HG03342 (cell line): ENCODE measurements at regions not wholly inside any gene's neighbourhood (a gene's known extent, or its start where the extent isn't known, plus 50 kb on each side); places are given as distances from the start of the nearest gene placed in this dataset.

Experiments used
- ATAC-seq: cut with Tn5 transposase; IDR thresholded peaks from one replicate; pipeline ENCODE4 v1.9.1; 2021; ENCODE audit warnings: mild to moderate bottlenecking, moderate library complexity; ENCODE audit not compliant: unreplicated experiment

DNA sequence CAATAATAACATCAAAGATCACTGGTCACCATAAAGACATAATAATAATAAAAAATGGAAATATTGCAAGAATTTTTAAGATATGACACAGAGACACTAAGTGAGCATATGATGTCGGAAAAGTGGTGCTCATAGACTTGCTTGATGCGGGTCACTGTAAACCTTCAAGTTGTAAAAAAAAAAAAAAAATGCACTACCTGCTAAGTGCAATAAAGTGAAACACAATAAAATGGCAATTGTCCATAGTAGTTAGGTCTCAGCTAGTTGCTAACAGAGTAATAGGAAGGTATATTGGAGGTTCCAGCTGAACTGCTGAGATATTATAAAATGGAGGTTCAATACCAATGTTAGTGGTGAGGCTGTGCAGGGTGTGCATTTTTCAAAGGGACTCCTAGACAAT is 146.6 kb upstream of the MRPS22 start:
- ATAC-seq, result no peak

DNA sequence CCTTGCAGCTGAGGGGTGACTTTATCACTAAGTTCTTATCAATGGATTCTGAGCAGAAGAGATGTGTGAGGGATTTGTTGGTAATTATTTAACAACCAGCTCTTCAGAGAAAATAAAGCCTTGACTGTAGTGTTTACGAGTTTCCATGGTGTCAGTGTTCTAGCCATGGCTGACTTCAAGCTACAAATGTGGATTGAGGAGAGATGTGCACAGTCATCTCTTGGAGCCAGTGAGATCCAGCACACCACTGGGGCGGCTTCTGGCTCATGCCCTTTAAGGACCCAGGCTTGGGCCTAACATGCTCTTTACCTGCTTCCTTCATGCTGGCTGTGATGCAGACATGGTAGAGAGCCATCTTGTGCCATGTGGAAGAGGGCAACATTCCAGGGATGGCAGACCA is 145.6 kb upstream of the MRPS22 start:
- no peak for ATAC-seq

DNA sequence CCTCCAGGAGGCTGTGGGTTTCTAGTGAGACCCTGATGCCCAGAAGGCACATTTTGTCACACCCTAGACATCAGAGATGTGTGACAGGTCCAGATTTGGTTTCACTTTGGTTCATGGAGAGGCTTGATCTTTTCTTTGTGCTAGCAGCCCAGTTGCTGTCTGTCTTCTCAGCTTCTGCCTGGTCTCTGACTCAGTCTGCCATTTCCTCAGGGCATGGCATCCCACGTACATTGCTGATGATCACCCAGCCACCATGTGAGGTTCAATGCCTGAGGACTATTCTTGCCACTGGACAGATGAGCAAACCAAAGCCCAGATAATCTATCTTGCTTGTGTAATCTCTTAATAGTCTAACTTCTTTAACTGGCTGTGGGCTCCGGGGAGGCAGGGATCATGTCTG is 144.9 kb upstream of the MRPS22 start:
- ATAC-seq, result no peak

DNA sequence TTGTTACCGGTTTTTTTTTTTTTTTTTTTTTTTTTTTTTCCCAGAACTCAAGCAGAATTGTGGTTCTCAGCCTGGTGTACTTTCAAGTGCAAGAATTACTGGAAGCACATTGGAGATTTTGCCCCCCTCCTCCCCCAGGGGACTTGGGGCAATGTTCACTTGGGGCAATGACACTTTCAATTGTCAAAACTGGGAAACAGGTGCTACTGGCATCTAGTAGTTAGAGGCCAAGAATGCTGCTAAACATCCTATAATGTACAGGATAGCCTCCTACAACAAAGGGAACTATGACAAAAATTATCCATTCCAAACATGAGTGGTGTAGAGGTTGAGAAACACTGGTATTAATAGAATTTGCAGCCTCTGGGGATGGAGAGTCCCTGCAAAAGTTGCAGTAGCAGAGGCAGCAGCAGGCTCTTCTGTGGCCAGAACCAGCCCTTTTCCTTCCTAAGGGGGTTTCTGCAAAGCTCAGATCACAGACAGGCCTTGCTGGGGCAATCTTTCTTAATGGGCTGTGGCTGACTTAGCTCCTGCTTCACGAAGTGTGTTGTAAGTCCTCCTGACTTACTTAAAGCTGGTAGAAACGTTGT is 144.3 kb upstream of the MRPS22 start:
- no peak for ATAC-seq

DNA sequence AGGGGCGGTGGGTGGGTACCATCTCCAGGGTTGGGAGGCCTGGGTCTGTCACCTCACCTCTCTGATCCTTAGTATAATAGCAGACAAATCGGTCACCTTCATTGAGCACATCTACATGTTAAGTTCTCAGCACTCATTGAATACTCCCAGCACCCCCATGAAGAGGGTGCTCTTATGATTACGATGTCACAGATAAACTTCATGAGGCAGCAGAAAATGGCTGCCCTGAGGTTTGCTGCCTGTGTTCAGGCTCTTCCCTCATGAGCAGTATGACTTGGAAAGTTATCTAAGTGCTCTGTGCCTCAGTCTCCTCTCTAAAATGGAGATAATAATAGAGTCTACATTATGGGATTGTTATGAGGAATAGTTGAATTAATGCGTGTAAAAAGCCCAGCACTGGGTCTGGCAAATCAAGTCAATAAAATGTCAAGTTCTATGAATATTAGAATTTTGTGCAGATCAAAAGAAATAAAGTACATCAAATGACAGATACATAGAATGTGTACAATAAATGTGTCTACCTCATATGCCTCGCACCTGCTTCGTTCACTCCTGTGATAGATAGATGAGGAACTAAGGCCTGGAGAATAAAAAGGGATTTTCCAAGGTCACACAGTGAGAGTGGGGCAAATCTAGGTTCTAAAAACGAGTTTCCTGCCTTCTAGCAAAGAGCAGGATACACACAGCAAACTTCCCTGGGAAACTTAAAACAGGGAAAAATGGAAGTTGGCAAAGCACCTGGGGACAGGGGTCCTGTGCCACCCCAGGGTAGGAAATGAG is 142.2 kb upstream of the MRPS22 start:
- ATAC-seq, result no peak

DNA sequence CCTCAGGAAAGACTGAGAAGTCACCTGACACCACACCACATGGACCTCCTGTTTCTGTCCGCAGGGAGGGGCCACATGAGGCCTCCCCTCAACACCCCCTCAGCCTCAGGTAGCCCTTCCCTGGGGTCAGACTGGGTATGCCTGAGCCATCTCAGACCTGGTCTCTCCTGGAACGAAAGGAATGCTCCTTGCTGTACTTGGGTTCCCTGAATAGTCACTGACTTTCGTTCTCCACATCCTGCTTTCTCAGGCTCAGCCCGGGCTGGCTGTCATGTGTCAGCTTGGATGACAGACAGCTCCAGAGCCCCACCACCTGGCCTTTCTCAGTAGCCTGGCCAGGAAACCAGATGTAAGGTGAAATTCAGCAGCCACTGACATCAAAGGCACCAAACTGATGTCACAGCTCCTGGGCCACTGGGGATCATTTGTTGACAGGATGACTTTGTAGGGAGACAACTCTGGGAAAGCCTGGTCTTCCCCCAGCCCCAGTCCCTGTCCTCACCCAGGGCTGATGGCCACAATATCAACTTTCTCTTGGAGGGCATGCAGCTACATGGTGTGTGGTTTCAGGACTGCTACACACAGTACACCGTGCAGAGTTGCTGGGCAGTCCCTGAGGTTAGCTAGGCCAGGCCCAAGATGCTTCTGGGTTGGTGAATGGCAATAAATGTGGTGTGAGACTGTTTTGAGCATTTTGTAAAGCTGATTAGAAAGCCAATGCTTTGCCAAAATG is 141.4 kb upstream of the MRPS22 start:
- ATAC-seq, result no peak

DNA sequence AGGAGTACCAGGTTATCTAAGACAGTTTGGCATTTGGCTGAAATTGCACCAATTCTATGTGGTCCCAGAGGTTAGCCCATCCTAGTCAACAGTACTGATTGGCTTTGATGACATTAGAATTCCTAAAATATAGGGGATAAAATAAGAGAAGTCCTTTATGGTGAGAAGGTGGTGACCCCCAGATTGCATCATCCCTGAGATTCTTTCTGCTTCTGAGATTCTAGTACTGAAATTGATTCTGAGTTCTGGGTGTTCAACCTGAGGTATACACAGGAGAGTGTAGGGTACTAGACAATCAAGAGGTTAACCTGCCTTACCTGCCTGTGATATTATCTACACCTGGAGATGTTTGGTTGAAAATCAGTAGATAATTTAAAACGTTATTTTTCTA is 140.9 kb upstream of the MRPS22 start:
- no peak for ATAC-seq

DNA sequence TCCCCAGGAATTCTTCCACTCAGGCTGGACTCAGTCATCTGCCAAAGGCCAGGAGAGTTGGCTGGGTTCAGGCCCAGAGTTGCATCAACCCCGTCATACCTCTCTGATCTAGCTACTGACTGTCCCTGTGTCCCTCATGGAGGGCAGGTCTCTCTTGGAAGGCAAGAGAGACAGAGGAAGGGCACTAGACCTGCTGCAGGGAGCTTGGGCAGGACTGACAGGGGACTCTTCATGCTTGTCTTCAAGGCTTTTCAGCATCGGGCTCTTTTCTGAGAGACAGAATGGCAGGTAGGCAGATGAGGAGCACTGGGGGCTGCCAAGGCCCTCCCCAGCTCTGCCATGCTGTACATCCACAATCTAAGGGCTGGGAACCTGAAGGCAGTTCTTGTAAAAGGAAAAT is 140.1 kb upstream of the MRPS22 start:
- no peak for ATAC-seq

DNA sequence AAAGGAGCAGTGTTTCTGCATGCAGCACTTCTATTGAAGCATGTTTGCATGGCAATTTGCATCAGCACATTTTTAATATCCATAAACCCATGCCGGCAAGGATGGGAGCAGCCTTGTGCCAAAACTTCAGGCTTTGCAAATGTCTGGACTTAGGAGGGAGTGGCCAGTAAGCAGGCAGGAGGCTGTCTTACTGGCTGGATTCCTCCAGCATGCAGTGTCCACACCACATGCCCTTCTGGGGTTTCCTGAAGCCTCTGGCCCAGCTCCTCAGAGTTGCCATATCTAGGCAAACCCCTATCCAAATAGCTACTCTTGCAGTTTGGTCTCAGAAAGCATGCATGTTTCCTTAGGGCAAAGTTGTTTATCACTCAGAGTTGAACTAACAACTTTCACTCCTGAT is 139.1 kb upstream of the MRPS22 start:
- ATAC-seq, result no peak

DNA sequence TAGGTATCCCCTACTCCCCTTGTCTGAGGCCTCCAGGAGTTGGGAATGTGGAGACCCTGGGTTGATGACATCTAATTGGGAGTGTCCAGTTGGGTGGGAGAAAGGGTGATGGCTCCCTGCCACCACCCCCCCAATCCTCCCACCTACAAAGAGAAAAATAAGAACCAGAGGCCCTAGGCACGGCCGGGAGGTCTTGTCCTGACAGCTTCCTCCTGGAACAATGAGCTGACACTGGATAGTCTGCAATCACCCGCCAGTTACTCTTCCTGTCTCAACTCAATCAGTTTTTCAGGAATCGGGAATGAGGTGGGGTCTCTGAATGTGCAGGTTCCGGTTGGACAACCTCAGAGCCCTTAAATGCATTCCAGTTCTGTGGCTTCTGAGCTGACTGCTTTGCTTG is 129.9 kb upstream of the MRPS22 start:
- no peak for ATAC-seq

DNA sequence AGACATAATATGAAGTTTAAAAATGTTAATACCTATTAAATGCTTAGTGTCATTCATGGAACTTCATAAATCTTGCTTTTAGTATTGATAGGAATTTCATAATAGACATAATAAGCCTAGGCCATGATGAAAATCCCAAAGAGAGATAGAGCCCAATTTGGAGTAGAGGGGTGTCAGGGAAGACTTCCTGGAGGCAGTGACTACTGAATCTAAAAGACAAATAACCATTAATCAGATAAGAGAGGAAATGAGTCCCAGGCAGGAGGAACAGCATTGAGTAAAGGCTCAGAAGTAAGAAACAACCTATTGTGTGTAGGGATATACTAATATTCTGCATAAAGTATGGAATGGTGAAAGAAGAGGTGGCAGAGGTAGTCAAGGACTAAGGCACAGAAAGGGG is 126.9 kb upstream of the MRPS22 start:
- no peak for ATAC-seq

DNA sequence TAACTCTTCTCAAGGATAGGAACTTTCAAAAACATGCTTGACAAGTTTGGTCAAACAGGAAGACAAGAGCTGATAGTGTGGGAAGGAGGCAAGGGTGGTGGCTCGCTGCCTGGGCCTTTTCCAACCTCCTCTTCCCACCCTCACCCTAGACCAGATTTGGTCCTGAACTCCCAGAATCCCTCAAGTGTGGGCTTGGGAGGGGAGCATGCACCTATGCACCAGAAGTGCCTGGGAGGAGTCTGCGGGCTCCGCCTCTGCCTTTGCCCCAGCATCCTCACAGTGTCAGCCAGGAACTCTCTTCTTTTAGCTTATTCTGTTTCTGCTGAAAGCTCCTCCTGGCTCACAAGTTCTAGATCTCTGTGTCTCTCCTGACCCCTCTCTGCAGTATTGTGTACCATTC is 126.2 kb upstream of the MRPS22 start:
- no peak for ATAC-seq

DNA sequence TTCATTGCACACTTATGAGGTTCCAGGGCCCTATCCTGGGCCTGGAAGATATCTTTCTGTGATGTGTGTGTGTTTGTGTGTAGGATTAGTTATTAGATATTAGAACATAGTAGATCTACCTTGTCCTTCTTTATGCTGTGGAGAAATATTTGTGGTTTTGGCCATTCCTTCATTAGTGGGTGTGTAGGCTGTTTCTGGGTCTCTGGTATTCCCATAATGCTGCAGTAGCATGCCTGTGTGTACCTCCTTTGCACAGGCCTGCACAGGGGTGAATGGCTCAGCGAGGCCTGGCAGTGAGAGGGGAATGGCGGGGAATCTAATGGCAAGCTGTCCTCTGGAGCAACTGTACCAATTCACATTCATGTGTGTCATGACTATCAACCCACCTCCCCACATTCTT is 125.8 kb upstream of the MRPS22 start:
- ATAC-seq, result no peak

DNA sequence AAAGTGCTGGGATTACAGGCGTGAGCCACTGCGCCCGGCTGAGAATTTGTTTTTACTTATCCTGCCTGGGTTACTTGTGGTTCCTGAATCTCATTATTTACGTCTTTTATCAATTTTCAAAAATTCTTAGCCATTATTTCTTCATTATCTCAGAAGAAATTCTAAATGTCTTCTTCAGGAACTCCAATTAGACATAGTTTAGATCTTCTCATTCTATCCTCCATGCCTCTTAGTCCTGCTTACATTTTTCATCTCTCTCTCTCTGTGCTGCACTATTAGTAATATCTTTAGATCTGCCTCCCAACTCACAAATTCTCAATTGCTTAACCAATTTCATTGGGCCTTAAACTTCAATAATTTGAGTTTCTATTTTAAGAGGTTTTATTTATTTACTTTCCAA is 124.4 kb upstream of the MRPS22 start:
- ATAC-seq, result no peak

DNA sequence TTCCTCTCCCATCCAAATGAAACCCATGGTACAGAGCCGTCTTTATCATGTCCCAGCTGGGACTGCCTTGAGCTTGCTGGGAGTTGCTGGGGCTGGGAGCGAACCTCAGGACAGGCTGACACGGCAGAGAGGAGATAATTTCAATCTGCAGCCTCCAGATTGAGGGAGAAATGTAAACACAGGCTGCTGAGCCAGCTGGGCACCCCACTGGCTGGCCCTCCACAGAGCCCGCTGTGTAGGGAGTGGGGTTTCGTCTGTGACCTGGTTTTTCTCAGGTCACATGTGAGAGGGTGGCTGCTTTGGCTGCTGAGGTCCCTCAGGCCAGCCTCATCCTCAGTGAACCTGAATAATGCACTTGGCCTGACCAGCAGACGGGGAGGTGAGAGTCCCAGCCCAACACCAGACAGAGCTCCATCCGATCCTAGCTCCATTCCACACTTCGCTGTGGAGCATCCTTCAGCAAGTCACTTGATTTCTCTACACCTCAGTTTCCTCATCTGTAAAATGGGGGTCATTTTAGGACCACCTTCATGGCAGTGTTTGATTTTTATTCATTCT is 121.6 kb upstream of the MRPS22 start:
- no peak for ATAC-seq

DNA sequence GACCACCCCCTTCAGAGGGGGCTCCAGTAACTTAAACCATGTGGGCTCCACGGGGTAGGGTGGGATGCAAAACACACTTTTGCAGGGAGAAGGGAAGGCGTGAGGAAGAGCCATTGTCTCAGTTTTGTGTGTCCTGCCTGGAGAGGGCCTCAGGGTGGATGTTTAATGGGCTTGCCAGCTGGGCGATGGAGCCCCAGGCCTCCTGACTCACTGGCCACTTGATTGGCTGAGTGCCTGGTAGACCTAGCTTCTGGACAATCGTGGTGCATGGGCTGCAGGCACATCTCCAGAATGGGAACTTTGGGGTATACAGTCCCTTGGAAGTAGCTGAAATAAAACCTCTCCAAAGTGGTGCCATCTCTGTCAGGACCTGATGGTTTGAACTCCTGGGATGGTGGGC is 118.3 kb upstream of the MRPS22 start:
- ATAC-seq, result no peak

DNA sequence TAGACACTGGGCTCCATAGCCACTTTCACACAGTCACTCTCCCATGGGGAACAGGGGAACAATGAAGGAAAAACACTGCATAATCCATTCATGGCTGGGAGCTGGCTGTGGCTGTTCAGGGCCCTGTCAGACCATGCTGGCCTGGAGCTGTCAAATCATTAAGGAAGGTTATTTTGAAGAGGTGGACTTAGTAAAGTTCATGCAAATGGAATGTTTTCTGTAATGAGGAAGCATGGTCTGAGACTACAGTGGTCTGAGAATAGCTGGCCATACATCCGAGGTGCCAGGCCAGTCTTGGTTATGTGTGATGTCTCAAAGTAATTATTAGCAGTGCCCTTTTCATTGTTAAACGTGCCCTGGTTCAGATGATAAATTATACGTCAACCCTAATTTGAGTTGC is 117.1 kb upstream of the MRPS22 start:
- ATAC-seq, result no peak

DNA sequence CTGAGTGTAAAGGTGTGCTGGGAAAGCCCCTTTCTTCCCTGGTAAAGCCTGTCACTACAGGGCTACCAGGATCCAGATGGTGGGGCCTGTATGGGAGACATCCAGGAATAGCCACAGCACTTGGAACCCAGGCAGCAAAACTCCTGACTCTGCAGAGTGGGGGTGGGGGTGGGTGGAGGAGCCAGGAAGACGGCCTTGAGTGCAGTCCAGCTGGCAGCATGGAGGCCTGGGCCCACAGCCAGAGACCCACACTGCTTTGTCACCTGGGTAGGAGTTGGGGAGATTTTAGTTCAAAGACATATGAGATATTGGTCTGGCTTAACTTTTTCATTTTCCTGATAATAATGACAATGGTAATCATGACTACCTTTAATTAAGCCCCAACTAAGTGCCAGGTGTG is 116.7 kb upstream of the MRPS22 start:
- no peak for ATAC-seq

DNA sequence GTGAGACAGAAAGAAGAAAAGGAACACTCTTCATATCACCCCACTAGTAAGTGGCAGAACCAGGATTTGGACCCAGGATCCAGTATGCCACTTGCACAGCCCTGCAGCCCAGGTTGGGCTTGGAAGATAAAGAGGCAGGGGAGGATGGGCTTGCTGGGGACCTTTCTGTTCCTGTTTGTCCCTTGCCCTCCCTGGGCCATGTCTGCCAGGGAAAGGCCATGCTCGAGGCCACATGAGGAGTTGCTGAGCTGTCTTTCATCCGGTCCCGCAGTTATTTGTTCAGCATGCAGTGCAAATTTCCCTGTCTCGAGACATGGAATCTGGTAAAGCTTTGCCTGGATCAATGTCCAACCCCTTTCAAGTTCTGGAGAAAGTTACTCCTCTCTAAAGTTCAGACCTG is 116.0 kb upstream of the MRPS22 start:
- ATAC-seq, result no peak

DNA sequence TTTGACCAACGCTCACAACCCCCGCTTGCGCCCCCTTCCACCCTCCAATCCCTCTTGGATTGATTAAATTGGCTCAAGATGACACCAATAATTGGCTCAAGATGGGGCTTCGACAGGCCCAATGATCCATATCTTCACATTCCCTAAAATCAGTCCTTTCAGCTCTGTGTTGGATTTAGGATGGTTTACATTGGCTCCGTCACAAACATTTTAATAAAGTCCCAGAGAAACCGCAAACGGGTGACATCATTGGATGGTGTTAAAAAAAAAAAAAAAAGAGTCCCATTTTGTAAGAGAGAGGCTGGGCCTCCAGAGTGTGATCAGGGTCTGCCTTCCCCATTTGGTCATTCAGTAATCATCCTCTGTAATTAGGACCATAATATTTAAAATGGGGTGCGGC is 113.4 kb upstream of the MRPS22 start:
- ATAC-seq, result no peak

DNA sequence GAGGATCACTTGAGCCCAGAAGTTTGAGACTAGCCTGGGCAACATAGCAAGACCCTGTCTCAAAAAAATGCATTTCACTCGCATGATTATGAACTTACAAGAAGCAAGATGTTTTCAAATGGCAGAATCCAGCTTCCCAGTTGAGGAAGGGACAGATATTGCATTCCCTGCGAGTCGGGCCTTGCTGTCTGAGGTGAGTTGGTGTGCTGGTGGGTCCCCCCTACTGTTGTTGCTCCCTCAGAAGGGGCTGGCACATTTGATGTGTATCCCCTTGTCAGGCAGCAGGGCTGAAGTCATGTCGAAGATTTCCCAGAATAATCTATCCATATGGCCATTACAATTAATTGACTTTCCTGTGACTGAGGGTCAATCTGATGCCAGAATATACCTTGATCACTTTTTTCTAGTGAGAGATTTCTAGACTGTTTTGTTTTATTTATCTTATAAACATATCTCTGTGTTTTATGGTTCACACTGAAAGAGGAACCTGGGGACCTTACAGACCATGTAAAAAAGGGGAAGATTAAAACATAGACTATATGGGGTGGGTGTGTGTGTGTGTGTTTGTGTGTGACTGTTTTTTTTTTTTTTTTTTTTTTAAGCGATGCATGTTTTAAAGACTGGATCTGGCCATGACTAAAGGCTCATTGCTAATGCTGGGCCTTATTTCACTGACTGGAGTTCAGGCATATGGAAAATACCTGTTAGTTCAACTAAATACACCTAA is 112.1 kb upstream of the MRPS22 start:
- ATAC-seq, result no peak
